Trophoblast cell (in vitro differentiated cells and primary cell): ENCODE measurements at regions not wholly inside any gene's neighbourhood (a gene's known extent, or its start where the extent isn't known, plus 50 kb on each side); places are given as distances from the start of the nearest gene placed in this dataset.
"Not testable (repeated sequence)": the region's sequence is repeated elsewhere in the genome, so short reads cannot be mapped to it uniquely, and the experiment has no call there.

ENCODE experiments used
- DNase-seq, 2 donors: peaks; one replicate each; pipeline ENCODE4 v3.0.0-alpha.2; 2016
- H2AFZ ChIP-seq: 2 replicates; pipeline ENCODE4 v1.6.1; 2013; ENCODE audit warnings: low read length, moderate library complexity, mild to moderate bottlenecking; ENCODE audit not compliant: insufficient read depth, poor library complexity
- H2AK5ac ChIP-seq: 2 replicates; pipeline ENCODE4 v1.6.1; 2013; ENCODE audit warnings: mild to moderate bottlenecking, low read length
- H2BK120ac ChIP-seq: 2 replicates; pipeline ENCODE4 v1.6.1; 2013; ENCODE audit warnings: low read length, mild to moderate bottlenecking, moderate library complexity; ENCODE audit not compliant: insufficient read depth, poor library complexity
- H2BK12ac ChIP-seq: 2 replicates; pipeline ENCODE4 v1.6.1; 2013; ENCODE audit warnings: mild to moderate bottlenecking, low read length, moderate library complexity
- H2BK5ac ChIP-seq: 2 replicates; pipeline ENCODE4 v1.6.1; 2013; ENCODE audit warnings: low read length, low read depth, moderate library complexity, mild to moderate bottlenecking; ENCODE audit not compliant: poor library complexity
- H3K14ac ChIP-seq: 2 replicates; pipeline ENCODE4 v1.6.1; 2013; ENCODE audit warnings: mild to moderate bottlenecking, low read length
- H3K18ac ChIP-seq: 2 replicates; pipeline ENCODE4 v1.6.1; 2013; ENCODE audit warnings: mild to moderate bottlenecking, low read length
- H3K23ac ChIP-seq: 2 replicates; pipeline ENCODE4 v1.6.1; 2013; ENCODE audit warnings: low read length
- H3K27ac ChIP-seq: 2 replicates; pipeline ENCODE4 v1.5.1; 2013; ENCODE audit warnings: low read depth, mild to moderate bottlenecking, inconsistent platforms, low read length, moderate library complexity
- H3K27me3 ChIP-seq: 2 replicates; pipeline ENCODE4 v1.6.1; 2013; ENCODE audit warnings: inconsistent platforms, mild to moderate bottlenecking, low read length, moderate library complexity; ENCODE audit not compliant: insufficient read depth
- H3K36me3 ChIP-seq, 2 experiments: 1 replicate in 1 of 2; 2 replicates in 1 of 2; pipeline ENCODE4 v1.6.1; 2013; ENCODE audit warnings: low read length in 2 of 2, mild to moderate bottlenecking in 2 of 2, moderate library complexity in 1 of 2; ENCODE audit not compliant: insufficient read depth in 2 of 2, control insufficient read depth in 1 of 2
- H3K4ac ChIP-seq: 2 replicates; pipeline ENCODE4 v1.6.1; 2013; ENCODE audit warnings: low read depth, mild to moderate bottlenecking, low read length, moderate library complexity
- H3K4me1 ChIP-seq, 2 experiments: 1 replicate in 1 of 2; 2 replicates in 1 of 2; pipeline ENCODE4 v1.6.1; 2013; ENCODE audit warnings: low read length in 2 of 2, mild to moderate bottlenecking in 2 of 2, moderate library complexity in 1 of 2; ENCODE audit not compliant: insufficient read depth in 2 of 2, control insufficient read depth in 1 of 2
- H3K4me2 ChIP-seq: 2 replicates; pipeline ENCODE4 v1.6.1; 2013; ENCODE audit warnings: inconsistent platforms, mild to moderate bottlenecking, low read length, moderate library complexity
- H3K4me3 ChIP-seq: 2 replicates; pipeline ENCODE4 v1.5.1; 2013; ENCODE audit warnings: mild to moderate bottlenecking, low read depth, low read length, inconsistent platforms
- H3K79me1 ChIP-seq: one replicate; pipeline ENCODE4 v1.6.1; 2013; ENCODE audit warnings: low read length
- H3K79me2 ChIP-seq: 2 replicates; pipeline ENCODE4 v1.6.1; 2013; ENCODE audit warnings: low read length, mild to moderate bottlenecking; ENCODE audit not compliant: control insufficient read depth, insufficient read depth, poor library complexity
- H3K9ac ChIP-seq: 2 replicates; pipeline ENCODE4 v1.6.1; 2013; ENCODE audit warnings: mild to moderate bottlenecking, low read length
- H3K9me3 ChIP-seq: 2 replicates; pipeline ENCODE4 v1.6.1; 2013; ENCODE audit warnings: low read depth, mild to moderate bottlenecking, control low read depth, inconsistent platforms, low read length; ENCODE audit not compliant: insufficient read depth
- H4K12ac ChIP-seq: 2 replicates; pipeline ENCODE4 v1.6.1; 2013; ENCODE audit warnings: low read depth, mild to moderate bottlenecking, low read length, moderate library complexity
- H4K8ac ChIP-seq: 2 replicates; pipeline ENCODE4 v1.6.1; 2013; ENCODE audit warnings: low read depth, mild to moderate bottlenecking, low read length, moderate library complexity
- H4K91ac ChIP-seq: one replicate; pipeline ENCODE4 v1.6.1; 2013; ENCODE audit warnings: low read depth, mild to moderate bottlenecking, low read length, moderate library complexity
- WGBS: extraction: QIAGEN DNeasy Blood & Tissue Kit; methylation state at CpG from one replicate; pipeline ENCODE4 v1.1.7; 2013; ENCODE audit warnings: missing lambda C conversion rate; ENCODE audit not compliant: insufficient read length, insufficient coverage; ENCODE audit errors: extremely low coverage; 5-methylcytosine and 5-hydroxymethylcytosine counted together

GRCh38 chr18:51498085-51498855, 300.8 kb upstream of the MEX3C start:
- no peaks in the 10 kb centered on the region for H3K27me3 ChIP-seq
- H2BK5ac ChIP-seq: no peak overlapping the region
- H4K12ac ChIP-seq: no peak overlapping the region
- H3K79me1 ChIP-seq: no peaks in the 10 kb centered on the region
- no CpG with 5 or more reads among the region's 4 CpGs for WGBS
- H2BK12ac ChIP-seq: no peak overlapping the region
- H3K36me3 ChIP-seq: no peaks in the 10 kb centered on the region
- H3K4ac ChIP-seq: no peak overlapping the region
- no peak overlapping the region for H2AK5ac ChIP-seq
- H4K8ac ChIP-seq: no peak overlapping the region
- H3K4me1 ChIP-seq: no peaks in the 10 kb centered on the region
- no peak overlapping the region for H3K23ac ChIP-seq
- H3K9ac ChIP-seq: no peak overlapping the region
- H2BK120ac ChIP-seq: no peak overlapping the region
- H2AFZ ChIP-seq: no peak overlapping the region
- H3K27ac ChIP-seq: no peak overlapping the region
- no peak overlapping the region for H3K14ac ChIP-seq
- no peaks in the 10 kb centered on the region for H3K9me3 ChIP-seq
- H3K4me3 ChIP-seq: no peak overlapping the region
- DNase-seq: no peak
- no peaks in the 10 kb centered on the region for H3K79me2 ChIP-seq
- no peak overlapping the region for H3K4me2 ChIP-seq
- H4K91ac ChIP-seq: no peak overlapping the region
- no peak overlapping the region for H3K18ac ChIP-seq

- no peak overlapping the region for H2AFZ ChIP-seq
- H2BK5ac ChIP-seq: no peak overlapping the region
- H2AK5ac ChIP-seq: no peak overlapping the region
- H3K4me1 ChIP-seq: no peaks in the 10 kb centered on the region
- H4K8ac ChIP-seq: no peak overlapping the region
- no peak overlapping the region for H3K14ac ChIP-seq
- H3K36me3 ChIP-seq: no peaks in the 10 kb centered on the region
- H2BK120ac ChIP-seq: no peak overlapping the region
- H3K27me3 ChIP-seq: no peaks in the 10 kb centered on the region
- H3K23ac ChIP-seq: no peak overlapping the region
- no peak overlapping the region for H3K4me3 ChIP-seq
- H3K9ac ChIP-seq: no peak overlapping the region
- no peak overlapping the region for H4K12ac ChIP-seq
- H3K4me2 ChIP-seq: no peak overlapping the region
- H3K18ac ChIP-seq: no peak overlapping the region
- H4K91ac ChIP-seq: no peak overlapping the region
- no peak overlapping the region for H2BK12ac ChIP-seq
- DNase-seq: no peak
- H3K79me1 ChIP-seq: no peaks in the 10 kb centered on the region
- H3K79me2 ChIP-seq: no peaks in the 10 kb centered on the region
- no peak overlapping the region for H3K27ac ChIP-seq
- no peak overlapping the region for H3K4ac ChIP-seq
- no peaks in the 10 kb centered on the region for H3K9me3 ChIP-seq
Measured at GRCh38 chr18:51503351-51503750, 305.9 kb upstream of the MEX3C start.

- no peak for DNase-seq
- no peak overlapping the region for H3K23ac ChIP-seq
- H2AK5ac ChIP-seq: no peak overlapping the region
- H4K91ac ChIP-seq: no peak overlapping the region
- H3K9me3 ChIP-seq: peaks cover 2% of the 10 kb centered on the region
- no peak overlapping the region for H3K4ac ChIP-seq
- H4K12ac ChIP-seq: no peak overlapping the region
- WGBS: no CpG with 5 or more reads among the region's 3 CpGs
- H3K9ac ChIP-seq: no peak overlapping the region
- H3K4me1 ChIP-seq: no peaks in the 10 kb centered on the region
- no peak overlapping the region for H3K4me2 ChIP-seq
- H2BK12ac ChIP-seq: no peak overlapping the region
- H3K36me3 ChIP-seq: no peaks in the 10 kb centered on the region
- H4K8ac ChIP-seq: no peak overlapping the region
- H3K14ac ChIP-seq: no peak overlapping the region
- no peak overlapping the region for H2BK120ac ChIP-seq
- no peaks in the 10 kb centered on the region for H3K79me2 ChIP-seq
- no peak overlapping the region for H3K18ac ChIP-seq
- H2BK5ac ChIP-seq: no peak overlapping the region
- no peaks in the 10 kb centered on the region for H3K79me1 ChIP-seq
- H3K27ac ChIP-seq: no peak overlapping the region
- no peak overlapping the region for H3K4me3 ChIP-seq
- H3K27me3 ChIP-seq: no peaks in the 10 kb centered on the region
- no peak overlapping the region for H2AFZ ChIP-seq
Measured at GRCh38 chr18:51506811-51507210, 309.3 kb upstream of the MEX3C start.

GRCh38 chr18:51508410-51508809, 310.9 kb upstream of the MEX3C start:
- H4K12ac ChIP-seq, H3K4me2 ChIP-seq, H2BK120ac ChIP-seq, H3K4me3 ChIP-seq, H3K9me3 ChIP-seq, H2BK5ac ChIP-seq, H3K14ac ChIP-seq, H2AFZ ChIP-seq, H3K4me1 ChIP-seq, H3K79me1 ChIP-seq, H4K91ac ChIP-seq, H4K8ac ChIP-seq, H3K27me3 ChIP-seq, DNase-seq, H3K36me3 ChIP-seq, H2AK5ac ChIP-seq, H3K23ac ChIP-seq, H2BK12ac ChIP-seq, H3K4ac ChIP-seq, H3K9ac ChIP-seq, H3K79me2 ChIP-seq, H3K27ac ChIP-seq, H3K18ac ChIP-seq: not testable (repeated sequence)
- WGBS: no CpG with 5 or more reads among the region's 7 CpGs
